ENCODE measurements at regions not wholly inside any gene's neighbourhood (a gene's known extent, or its start where the extent isn't known, plus 50 kb on each side); places are given as distances from the start of the nearest gene placed in this dataset.

DNA sequence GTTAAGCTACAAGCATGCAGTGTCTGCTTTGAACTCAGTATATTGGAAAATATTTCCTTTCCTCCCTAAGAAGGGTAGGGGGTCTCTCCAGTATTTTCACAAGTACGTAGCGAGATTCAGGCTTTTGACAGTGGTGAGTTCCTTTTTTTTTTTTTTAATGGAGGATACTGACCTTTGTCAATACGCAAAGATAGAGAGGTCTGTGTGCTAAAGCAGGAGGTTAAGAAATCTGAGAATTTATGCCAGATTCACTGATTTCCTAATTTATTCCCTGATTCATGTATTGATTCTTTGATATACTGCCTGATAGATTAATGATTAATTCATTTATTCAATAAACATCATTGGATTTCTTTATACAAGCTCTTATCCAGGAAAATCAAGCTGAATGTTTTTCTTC lies 106.7 kb upstream of the CADM1 start:
- ATAC-seq (no peak), DNase-seq (ENCODE audit: low spot score) (no peak)
- H3K4me2 ChIP-seq = no peak overlapping the region
- no peaks in the 10 kb centered on the region for H4K20me1 ChIP-seq (replicated peaks; ENCODE audit: insufficient read depth)
- H3K27ac ChIP-seq (ENCODE audit: low read depth) = no peak overlapping the region
- peaks cover 4% of the 10 kb centered on the region for H3K27me3 Mint-ChIP-seq (ENCODE audit: insufficient read depth, low read depth, poor library complexity)
- TF ChIP-seq, protein P1, sequence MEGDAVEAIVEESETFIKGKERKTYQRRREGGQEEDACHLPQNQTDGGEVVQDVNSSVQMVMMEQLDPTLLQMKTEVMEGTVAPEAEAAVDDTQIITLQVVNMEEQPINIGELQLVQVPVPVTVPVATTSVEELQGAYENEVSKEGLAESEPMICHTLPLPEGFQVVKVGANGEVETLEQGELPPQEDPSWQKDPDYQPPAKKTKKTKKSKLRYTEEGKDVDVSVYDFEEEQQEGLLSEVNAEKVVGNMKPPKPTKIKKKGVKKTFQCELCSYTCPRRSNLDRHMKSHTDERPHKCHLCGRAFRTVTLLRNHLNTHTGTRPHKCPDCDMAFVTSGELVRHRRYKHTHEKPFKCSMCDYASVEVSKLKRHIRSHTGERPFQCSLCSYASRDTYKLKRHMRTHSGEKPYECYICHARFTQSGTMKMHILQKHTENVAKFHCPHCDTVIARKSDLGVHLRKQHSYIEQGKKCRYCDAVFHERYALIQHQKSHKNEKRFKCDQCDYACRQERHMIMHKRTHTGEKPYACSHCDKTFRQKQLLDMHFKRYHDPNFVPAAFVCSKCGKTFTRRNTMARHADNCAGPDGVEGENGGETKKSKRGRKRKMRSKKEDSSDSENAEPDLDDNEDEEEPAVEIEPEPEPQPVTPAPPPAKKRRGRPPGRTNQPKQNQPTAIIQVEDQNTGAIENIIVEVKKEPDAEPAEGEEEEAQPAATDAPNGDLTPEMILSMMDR (conservative IDR thresholded peaks at IDR 0.05; ENCODE audit: low read depth in 2 of 2) = no peak
- TF ChIP-seq EZH2 (IDR thresholded peaks at IDR 0.05; ENCODE audit: low read depth, unreplicated experiment) = no peak
- TF ChIP-seq, protein P2, sequence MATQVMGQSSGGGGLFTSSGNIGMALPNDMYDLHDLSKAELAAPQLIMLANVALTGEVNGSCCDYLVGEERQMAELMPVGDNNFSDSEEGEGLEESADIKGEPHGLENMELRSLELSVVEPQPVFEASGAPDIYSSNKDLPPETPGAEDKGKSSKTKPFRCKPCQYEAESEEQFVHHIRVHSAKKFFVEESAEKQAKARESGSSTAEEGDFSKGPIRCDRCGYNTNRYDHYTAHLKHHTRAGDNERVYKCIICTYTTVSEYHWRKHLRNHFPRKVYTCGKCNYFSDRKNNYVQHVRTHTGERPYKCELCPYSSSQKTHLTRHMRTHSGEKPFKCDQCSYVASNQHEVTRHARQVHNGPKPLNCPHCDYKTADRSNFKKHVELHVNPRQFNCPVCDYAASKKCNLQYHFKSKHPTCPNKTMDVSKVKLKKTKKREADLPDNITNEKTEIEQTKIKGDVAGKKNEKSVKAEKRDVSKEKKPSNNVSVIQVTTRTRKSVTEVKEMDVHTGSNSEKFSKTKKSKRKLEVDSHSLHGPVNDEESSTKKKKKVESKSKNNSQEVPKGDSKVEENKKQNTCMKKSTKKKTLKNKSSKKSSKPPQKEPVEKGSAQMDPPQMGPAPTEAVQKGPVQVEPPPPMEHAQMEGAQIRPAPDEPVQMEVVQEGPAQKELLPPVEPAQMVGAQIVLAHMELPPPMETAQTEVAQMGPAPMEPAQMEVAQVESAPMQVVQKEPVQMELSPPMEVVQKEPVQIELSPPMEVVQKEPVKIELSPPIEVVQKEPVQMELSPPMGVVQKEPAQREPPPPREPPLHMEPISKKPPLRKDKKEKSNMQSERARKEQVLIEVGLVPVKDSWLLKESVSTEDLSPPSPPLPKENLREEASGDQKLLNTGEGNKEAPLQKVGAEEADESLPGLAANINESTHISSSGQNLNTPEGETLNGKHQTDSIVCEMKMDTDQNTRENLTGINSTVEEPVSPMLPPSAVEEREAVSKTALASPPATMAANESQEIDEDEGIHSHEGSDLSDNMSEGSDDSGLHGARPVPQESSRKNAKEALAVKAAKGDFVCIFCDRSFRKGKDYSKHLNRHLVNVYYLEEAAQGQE (IDR thresholded peaks at IDR 0.05; ENCODE audit: unreplicated experiment) = no peak
- TF ChIP-seq CREB1 (CRISPR knock-in tag; IDR thresholded peaks at IDR 0.05; ENCODE audit: low read depth) = no peak
- TF ChIP-seq STAT1 (IDR thresholded peaks at IDR 0.05; ENCODE audit: unreplicated experiment) = no peak
- no peak for TF ChIP-seq EZH2phosphoT487 (IDR thresholded peaks at IDR 0.05; ENCODE audit: unreplicated experiment)
- TF ChIP-seq ZNF331 (CRISPR knock-in tag; IDR thresholded peaks at IDR 0.05; ENCODE audit: low read depth) = no peak
- TF ChIP-seq, protein P3, sequence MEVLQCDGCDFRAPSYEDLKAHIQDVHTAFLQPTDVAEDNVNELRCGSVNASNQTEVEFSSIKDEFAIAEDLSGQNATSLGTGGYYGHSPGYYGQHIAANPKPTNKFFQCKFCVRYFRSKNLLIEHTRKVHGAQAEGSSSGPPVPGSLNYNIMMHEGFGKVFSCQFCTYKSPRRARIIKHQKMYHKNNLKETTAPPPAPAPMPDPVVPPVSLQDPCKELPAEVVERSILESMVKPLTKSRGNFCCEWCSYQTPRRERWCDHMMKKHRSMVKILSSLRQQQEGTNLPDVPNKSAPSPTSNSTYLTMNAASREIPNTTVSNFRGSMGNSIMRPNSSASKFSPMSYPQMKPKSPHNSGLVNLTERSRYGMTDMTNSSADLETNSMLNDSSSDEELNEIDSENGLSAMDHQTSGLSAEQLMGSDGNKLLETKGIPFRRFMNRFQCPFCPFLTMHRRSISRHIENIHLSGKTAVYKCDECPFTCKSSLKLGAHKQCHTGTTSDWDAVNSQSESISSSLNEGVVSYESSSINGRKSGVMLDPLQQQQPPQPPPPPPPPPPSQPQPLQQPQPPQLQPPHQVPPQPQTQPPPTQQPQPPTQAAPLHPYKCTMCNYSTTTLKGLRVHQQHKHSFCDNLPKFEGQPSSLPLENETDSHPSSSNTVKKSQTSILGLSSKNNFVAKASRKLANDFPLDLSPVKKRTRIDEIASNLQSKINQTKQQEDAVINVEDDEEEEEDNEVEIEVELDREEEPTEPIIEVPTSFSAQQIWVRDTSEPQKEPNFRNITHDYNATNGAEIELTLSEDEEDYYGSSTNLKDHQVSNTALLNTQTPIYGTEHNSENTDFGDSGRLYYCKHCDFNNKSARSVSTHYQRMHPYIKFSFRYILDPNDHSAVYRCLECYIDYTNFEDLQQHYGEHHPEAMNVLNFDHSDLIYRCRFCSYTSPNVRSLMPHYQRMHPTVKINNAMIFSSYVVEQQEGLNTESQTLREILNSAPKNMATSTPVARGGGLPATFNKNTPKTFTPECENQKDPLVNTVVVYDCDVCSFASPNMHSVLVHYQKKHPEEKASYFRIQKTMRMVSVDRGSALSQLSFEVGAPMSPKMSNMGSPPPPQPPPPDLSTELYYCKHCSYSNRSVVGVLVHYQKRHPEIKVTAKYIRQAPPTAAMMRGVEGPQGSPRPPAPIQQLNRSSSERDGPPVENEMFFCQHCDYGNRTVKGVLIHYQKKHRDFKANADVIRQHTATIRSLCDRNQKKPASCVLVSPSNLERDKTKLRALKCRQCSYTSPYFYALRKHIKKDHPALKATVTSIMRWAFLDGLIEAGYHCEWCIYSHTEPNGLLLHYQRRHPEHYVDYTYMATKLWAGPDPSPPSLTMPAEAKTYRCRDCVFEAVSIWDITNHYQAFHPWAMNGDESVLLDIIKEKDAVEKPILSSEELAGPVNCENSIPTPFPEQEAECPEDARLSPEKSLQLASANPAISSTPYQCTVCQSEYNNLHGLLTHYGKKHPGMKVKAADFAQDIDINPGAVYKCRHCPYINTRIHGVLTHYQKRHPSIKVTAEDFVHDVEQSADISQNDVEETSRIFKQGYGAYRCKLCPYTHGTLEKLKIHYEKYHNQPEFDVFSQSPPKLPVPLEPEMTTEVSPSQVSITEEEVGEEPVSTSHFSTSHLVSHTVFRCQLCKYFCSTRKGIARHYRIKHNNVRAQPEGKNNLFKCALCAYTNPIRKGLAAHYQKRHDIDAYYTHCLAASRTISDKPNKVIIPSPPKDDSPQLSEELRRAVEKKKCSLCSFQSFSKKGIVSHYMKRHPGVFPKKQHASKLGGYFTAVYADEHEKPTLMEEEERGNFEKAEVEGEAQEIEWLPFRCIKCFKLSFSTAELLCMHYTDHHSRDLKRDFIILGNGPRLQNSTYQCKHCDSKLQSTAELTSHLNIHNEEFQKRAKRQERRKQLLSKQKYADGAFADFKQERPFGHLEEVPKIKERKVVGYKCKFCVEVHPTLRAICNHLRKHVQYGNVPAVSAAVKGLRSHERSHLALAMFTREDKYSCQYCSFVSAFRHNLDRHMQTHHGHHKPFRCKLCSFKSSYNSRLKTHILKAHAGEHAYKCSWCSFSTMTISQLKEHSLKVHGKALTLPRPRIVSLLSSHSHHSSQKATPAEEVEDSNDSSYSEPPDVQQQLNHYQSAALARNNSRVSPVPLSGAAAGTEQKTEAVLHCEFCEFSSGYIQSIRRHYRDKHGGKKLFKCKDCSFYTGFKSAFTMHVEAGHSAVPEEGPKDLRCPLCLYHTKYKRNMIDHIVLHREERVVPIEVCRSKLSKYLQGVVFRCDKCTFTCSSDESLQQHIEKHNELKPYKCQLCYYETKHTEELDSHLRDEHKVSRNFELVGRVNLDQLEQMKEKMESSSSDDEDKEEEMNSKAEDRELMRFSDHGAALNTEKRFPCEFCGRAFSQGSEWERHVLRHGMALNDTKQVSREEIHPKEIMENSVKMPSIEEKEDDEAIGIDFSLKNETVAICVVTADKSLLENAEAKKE (CRISPR knock-in tag; IDR thresholded peaks at IDR 0.05) = no peak
- TF ChIP-seq ZNF114 (CRISPR knock-in tag; IDR thresholded peaks at IDR 0.05) = no peak
- no peak for TF ChIP-seq JUNB (IDR thresholded peaks at IDR 0.05; ENCODE audit: unreplicated experiment)
- TF ChIP-seq, protein P4, sequence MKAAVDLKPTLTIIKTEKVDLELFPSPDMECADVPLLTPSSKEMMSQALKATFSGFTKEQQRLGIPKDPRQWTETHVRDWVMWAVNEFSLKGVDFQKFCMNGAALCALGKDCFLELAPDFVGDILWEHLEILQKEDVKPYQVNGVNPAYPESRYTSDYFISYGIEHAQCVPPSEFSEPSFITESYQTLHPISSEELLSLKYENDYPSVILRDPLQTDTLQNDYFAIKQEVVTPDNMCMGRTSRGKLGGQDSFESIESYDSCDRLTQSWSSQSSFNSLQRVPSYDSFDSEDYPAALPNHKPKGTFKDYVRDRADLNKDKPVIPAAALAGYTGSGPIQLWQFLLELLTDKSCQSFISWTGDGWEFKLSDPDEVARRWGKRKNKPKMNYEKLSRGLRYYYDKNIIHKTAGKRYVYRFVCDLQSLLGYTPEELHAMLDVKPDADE (IDR thresholded peaks at IDR 0.05) = no peak
- TF ChIP-seq NANOG (IDR thresholded peaks at IDR 0.05; ENCODE audit: borderline replicate concordance) = no peak
- no peak for TF ChIP-seq POLR2AphosphoS5 (IDR thresholded peaks at IDR 0.05; ENCODE audit: low read depth)
- H3K79me2 ChIP-seq (replicated peaks; ENCODE audit: insufficient read depth) = no peaks in the 10 kb centered on the region
- H3F3A ChIP-seq (replicated peaks; ENCODE audit: low read depth) = no peaks in the 10 kb centered on the region
- H3K27me3 ChIP-seq (ENCODE audit: insufficient read depth) = no peaks in the 10 kb centered on the region
- no peak overlapping the region for H2AFZ ChIP-seq
- no peaks in the 10 kb centered on the region for H3K36me3 Mint-ChIP-seq (ENCODE audit: low read depth)
- H3K4me1 Mint-ChIP-seq = peaks cover 22% of the 10 kb centered on the region
- no peaks in the 10 kb centered on the region for H3K9me3 Mint-ChIP-seq
- H3K9me2 ChIP-seq (ENCODE audit: insufficient read depth) = peaks cover 3% of the 10 kb centered on the region; the same call in 1 of the 2 replicates
- H3K4me3 ChIP-seq = no peak overlapping the region
- no peak overlapping the region for H3K27ac Mint-ChIP-seq
- no peak overlapping the region for H3K4me3 Mint-ChIP-seq
- peaks cover 16% of the 10 kb centered on the region for H3K4me1 ChIP-seq (ENCODE audit: insufficient read depth)
- H3K36me3 ChIP-seq (ENCODE audit: insufficient read depth) = no peaks in the 10 kb centered on the region
